OCI-LY1 (cell line): ENCODE measurements at regions not wholly inside any gene's neighbourhood (a gene's known extent, or its start where the extent isn't known, plus 50 kb on each side); places are given as distances from the start of the nearest gene placed in this dataset.

Source experiments
- H2AFZ ChIP-seq: fragments of 200-600 bp; sonication (generic), shearing (Covaris generic); 2 replicates; pipeline ENCODE4 v1.6.0; 2014; ENCODE audit warnings: antibody characterized with exemption, mild to moderate bottlenecking, low read length
- H3F3A ChIP-seq: fragments of 200-600 bp; sonication (generic), shearing (Covaris generic); 2 replicates; pipeline ENCODE4 v1.6.0; 2014; ENCODE audit warnings: mild to moderate bottlenecking, antibody characterized with exemption, low read length, moderate library complexity; ENCODE audit not compliant: insufficient read depth
- H3K27ac ChIP-seq: fragments of 200-600 bp; sonication (generic); 2 replicates; pipeline ENCODE4 v1.5.1; 2014; ENCODE audit warnings: low read length, mixed run types, mild to moderate bottlenecking, low read depth; ENCODE audit not compliant: poor library complexity, severe bottlenecking
- H3K27me3 ChIP-seq: fragments of 200-600 bp; sonication (generic); 2 replicates; pipeline ENCODE4 v1.6.0; 2014; ENCODE audit warnings: antibody characterized with exemption, mild to moderate bottlenecking, low read length, moderate library complexity; ENCODE audit not compliant: insufficient read depth
- H3K36me3 ChIP-seq: fragments of 200-600 bp; sonication (generic); 2 replicates; pipeline ENCODE4 v1.6.1; 2014; ENCODE audit warnings: mild to moderate bottlenecking, antibody characterized with exemption, low read length, moderate library complexity, mixed read lengths; ENCODE audit not compliant: insufficient read depth
- H3K4me1 ChIP-seq: fragments of 200-600 bp; sonication (generic); 2 replicates; pipeline ENCODE4 v1.5.1; 2014; ENCODE audit warnings: mild to moderate bottlenecking, low read length, moderate library complexity; ENCODE audit not compliant: insufficient read depth, severe bottlenecking
- H3K4me2 ChIP-seq: fragments of 200-600 bp; sonication (generic), shearing (Covaris generic); 2 replicates; pipeline ENCODE4 v1.6.1; 2014; ENCODE audit warnings: low read length
- H3K4me3 ChIP-seq: fragments of 200-600 bp; sonication (generic); 2 replicates; pipeline ENCODE4 v1.5.1; 2014; ENCODE audit warnings: low read length, low read depth, mild to moderate bottlenecking, mixed read lengths; ENCODE audit not compliant: poor library complexity, severe bottlenecking
- H3K79me2 ChIP-seq: fragments of 200-600 bp; shearing (Covaris generic); 2 replicates; pipeline ENCODE4 v1.6.1; 2016; ENCODE audit warnings: mixed run types, low read length, mixed read lengths; ENCODE audit not compliant: insufficient read depth
- H3K9ac ChIP-seq: fragments of 200-600 bp; sonication (generic), shearing (Covaris generic); 2 replicates; pipeline ENCODE4 v1.6.1; 2014; ENCODE audit warnings: mild to moderate bottlenecking, low read length, mixed read lengths
- H3K9me2 ChIP-seq: fragments of 200-600 bp; sonication (generic), shearing (Covaris generic); 2 replicates; pipeline ENCODE4 v1.6.1; 2014; ENCODE audit warnings: low read depth, mild to moderate bottlenecking, low read length, mixed read lengths
- H3K9me3 ChIP-seq: fragments of 200-600 bp; shearing (Covaris generic); 2 replicates; pipeline ENCODE4 v1.6.1; 2014; ENCODE audit warnings: low read length, mixed read lengths
- H4K20me1 ChIP-seq: fragments of 200-600 bp; sonication (generic), shearing (Covaris generic); 2 replicates; pipeline ENCODE4 v1.6.0; 2016; ENCODE audit warnings: mild to moderate bottlenecking, low read length; ENCODE audit not compliant: insufficient read depth
- CTCF ChIP-seq: fragments of 200-600 bp; sonication (generic), shearing (Covaris generic); IDR thresholded peaks from 2 replicates; pipeline ENCODE4 v1.5.1; 2017; ENCODE audit warnings: mild to moderate bottlenecking, antibody characterized with exemption, low read length, moderate library complexity, mixed read lengths
- EZH2 ChIP-seq: fragments of 200-600 bp; sonication (generic), shearing (Covaris generic); IDR thresholded peaks from 2 replicates; pipeline ENCODE4 v1.8.0; 2017; ENCODE audit warnings: borderline replicate concordance, mixed run types, mild to moderate bottlenecking, antibody characterized with exemption, low read length, moderate library complexity, mixed read lengths

- no peaks in the 10 kb centered on the region for H3K9me3 ChIP-seq
- no peak overlapping the region for H3K27ac ChIP-seq
- H3K36me3 ChIP-seq = no peaks in the 10 kb centered on the region
- H3K4me1 ChIP-seq = no peaks in the 10 kb centered on the region
- H3K27me3 ChIP-seq = no peaks in the 10 kb centered on the region
- H3K79me2 ChIP-seq = no peaks in the 10 kb centered on the region
- TF ChIP-seq CTCF = no peak
- H3K9me2 ChIP-seq = no peaks in the 10 kb centered on the region
- H2AFZ ChIP-seq = no peak overlapping the region
- H3K9ac ChIP-seq = no peak overlapping the region
- H4K20me1 ChIP-seq = no peaks in the 10 kb centered on the region
- no peak overlapping the region for H3K4me2 ChIP-seq
- no peaks in the 10 kb centered on the region for H3F3A ChIP-seq
- H3K4me3 ChIP-seq = no peak overlapping the region
These were observed 261.3 kb downstream of the QDPR start for GRCh38 chr4:17250591-17250990.

DNA sequence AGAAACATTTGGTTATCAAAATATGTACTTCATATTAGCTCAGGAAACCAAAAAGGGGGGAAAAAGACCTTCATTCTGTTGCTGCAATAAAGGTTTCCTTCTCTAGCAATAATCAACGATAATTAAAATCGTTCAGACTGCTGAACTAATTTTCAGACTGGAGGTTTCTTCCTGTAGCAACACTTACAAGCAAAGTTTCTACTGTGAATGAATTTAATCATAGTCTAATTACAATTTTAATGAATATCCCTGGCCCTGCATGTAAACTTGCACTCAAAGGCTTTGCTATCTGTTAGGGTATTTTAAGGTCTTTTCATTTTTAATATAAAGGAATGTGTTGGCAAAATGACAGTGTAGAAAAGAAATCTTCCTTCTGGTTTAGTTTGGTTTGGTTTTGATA is 265.2 kb downstream of the QDPR start:
- TF ChIP-seq EZH2 (no peak), CTCF (no peak)
- no peaks in the 10 kb centered on the region for H3K9me2 ChIP-seq
- H3K9ac ChIP-seq = no peak overlapping the region
- no peaks in the 10 kb centered on the region for H3F3A ChIP-seq
- H3K4me1 ChIP-seq = no peaks in the 10 kb centered on the region
- no peak overlapping the region for H3K4me3 ChIP-seq
- no peaks in the 10 kb centered on the region for H3K79me2 ChIP-seq
- no peak overlapping the region for H2AFZ ChIP-seq
- no peak overlapping the region for H3K27ac ChIP-seq
- no peaks in the 10 kb centered on the region for H3K9me3 ChIP-seq
- H3K36me3 ChIP-seq = no peaks in the 10 kb centered on the region
- no peaks in the 10 kb centered on the region for H4K20me1 ChIP-seq
- H3K4me2 ChIP-seq = no peak overlapping the region
- H3K27me3 ChIP-seq = no peaks in the 10 kb centered on the region

- no peaks in the 10 kb centered on the region for H3K9me2 ChIP-seq
- H3K79me2 ChIP-seq = no peaks in the 10 kb centered on the region
- H3K4me1 ChIP-seq = no peaks in the 10 kb centered on the region
- no peak overlapping the region for H3K9ac ChIP-seq
- H3K36me3 ChIP-seq = no peaks in the 10 kb centered on the region
- H3K27ac ChIP-seq = no peak overlapping the region
- H2AFZ ChIP-seq = no peak overlapping the region
- H3K4me2 ChIP-seq = no peak overlapping the region
- no peaks in the 10 kb centered on the region for H3F3A ChIP-seq
- TF ChIP-seq EZH2 (no peak), CTCF (no peak)
- no peak overlapping the region for H3K4me3 ChIP-seq
- H3K9me3 ChIP-seq = no peaks in the 10 kb centered on the region
- no peaks in the 10 kb centered on the region for H3K27me3 ChIP-seq
- H4K20me1 ChIP-seq = no peaks in the 10 kb centered on the region
These were observed 270.1 kb downstream of the QDPR start for GRCh38 chr4:17241835-17242234.
